WI38 (cell line): ENCODE measurements at regions not wholly inside any gene's neighbourhood (a gene's known extent, or its start where the extent isn't known, plus 50 kb on each side); places are given as distances from the start of the nearest gene placed in this dataset.

Experiments used
- H3K4me3 ChIP-seq: 2 replicates; pipeline ENCODE4 v1.5.1; 2011; ENCODE audit warnings: low read depth, mild to moderate bottlenecking, control low read depth, low read length
- TF ChIP-seq, protein P1 (sequence below): IDR thresholded peaks from 2 replicates; pipeline ENCODE4 v1.5.1; 2012; ENCODE audit warnings: low read depth, mild to moderate bottlenecking, control low read depth, low read length

DNA sequence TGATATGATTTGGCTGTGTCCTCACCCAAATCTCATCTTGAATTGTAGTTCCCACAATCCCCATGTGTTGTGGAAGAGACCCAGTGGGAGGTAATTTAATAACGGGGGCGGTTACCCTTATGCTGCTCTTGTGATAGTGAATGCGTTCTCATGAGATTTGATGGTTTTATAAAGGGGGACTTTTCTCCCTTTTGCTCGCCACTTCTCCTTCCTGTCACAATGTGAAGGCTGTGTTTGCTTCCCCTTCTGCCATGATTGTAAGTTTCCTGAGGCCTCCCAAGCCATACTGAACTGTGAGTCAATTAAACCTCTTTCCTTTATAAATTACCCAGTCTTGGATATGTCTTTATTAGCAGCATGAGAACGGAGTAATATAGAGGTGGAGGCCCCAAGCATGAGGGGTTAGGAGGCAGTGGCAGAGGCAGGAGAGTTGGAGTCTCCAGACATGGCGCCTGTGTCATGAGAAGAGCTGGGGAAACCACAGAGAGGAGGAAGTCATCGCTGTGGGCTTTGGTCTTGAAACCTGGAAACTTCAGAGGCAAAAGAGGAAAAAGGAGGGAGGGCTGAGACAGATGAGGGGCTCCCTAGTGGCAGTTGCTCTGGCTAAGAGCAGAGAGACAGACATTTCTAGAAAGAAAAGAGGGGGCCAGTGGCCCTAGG, 107.8 kb upstream of the VEPH1 start:
- no peak overlapping the region for H3K4me3 ChIP-seq
- TF ChIP-seq, protein P1, sequence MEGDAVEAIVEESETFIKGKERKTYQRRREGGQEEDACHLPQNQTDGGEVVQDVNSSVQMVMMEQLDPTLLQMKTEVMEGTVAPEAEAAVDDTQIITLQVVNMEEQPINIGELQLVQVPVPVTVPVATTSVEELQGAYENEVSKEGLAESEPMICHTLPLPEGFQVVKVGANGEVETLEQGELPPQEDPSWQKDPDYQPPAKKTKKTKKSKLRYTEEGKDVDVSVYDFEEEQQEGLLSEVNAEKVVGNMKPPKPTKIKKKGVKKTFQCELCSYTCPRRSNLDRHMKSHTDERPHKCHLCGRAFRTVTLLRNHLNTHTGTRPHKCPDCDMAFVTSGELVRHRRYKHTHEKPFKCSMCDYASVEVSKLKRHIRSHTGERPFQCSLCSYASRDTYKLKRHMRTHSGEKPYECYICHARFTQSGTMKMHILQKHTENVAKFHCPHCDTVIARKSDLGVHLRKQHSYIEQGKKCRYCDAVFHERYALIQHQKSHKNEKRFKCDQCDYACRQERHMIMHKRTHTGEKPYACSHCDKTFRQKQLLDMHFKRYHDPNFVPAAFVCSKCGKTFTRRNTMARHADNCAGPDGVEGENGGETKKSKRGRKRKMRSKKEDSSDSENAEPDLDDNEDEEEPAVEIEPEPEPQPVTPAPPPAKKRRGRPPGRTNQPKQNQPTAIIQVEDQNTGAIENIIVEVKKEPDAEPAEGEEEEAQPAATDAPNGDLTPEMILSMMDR: no peak

DNA sequence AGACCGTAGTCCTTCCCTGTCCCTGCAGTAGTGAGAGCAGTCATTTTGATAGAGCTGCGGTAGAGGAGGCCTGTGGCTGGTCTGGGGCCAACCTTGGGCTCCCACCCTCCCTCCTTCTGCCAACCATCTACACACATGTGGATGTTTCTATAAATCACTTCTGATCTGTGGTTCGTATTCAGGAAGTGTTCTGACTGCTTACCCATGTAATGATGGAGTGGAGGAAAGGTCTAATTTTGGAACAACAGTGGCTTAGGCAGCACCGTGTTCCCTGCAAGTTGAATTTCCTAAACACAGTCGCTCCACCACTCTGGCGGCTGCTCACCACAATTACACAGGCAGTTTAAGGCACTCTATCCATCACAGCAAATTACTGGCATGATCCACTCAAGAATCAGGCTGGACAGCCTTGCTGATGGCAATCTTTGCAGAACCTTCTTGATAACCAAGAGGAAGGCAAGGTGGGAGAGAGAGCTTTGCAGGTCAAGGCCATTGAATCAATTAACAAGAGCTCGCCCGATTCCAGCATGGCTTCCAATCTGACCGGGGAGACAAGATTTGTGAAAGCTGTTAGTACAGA, 104.7 kb upstream of the VEPH1 start:
- no peak overlapping the region for H3K4me3 ChIP-seq
- TF ChIP-seq, protein P1: no peak

DNA sequence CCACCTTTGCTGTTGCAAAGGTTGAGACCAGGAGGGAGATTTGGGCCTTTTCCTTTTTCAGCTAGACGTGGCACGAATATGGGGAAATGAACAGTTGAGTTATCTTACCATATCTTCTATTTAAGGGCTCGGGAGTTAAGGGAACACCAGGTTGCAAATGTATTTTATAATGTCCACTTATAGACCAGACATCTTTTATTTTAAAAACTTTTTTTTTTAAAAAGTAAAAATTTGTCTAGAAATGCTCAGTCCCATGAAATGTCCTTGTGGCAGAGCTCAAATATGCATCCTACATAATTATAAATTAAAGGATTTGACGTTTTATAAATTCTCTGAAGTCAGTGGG, 103.6 kb upstream of the VEPH1 start:
- H3K4me3 ChIP-seq: no peak overlapping the region
- TF ChIP-seq, protein P1: no peak

DNA sequence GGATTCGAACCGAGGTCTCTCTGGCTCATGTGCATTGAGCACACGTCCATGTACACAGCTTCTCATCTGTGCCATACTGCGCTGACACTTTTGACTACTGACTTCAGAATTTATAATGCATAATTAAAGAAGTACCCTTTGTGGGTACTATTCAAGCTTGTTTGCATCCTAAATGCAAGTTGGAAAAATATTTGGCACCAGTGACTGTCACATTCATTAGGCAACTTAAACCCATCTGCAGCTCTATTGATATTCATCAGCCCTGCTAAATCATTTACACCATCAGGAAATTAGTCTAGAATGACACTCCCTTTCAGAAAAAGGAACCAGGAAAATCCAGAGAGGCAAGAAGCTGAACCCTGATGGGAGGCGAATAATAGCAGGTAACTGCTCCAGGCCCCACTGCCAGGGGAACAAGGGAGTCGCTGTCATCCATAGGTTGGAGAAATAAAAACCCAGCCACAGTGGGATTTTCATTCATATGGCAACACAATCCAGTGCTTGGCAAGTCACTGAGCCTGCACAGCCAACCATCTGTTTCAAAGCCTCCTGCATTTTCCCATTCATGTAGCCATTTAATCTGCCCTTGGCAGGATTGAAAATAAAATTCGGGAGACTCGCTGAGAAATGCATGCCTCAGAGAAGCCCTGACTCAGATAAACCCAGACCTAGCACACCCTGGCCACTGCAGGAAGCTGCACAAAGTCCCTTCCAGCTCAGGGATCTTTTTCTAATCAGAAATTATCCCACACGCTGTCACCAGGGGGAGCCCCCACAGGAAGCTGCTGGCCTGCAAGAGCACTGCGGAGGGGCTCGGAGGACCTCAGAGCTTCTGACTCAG, 103.0 kb upstream of the VEPH1 start:
- H3K4me3 ChIP-seq: no peak overlapping the region
- TF ChIP-seq, protein P1: peak; percentile 90

DNA sequence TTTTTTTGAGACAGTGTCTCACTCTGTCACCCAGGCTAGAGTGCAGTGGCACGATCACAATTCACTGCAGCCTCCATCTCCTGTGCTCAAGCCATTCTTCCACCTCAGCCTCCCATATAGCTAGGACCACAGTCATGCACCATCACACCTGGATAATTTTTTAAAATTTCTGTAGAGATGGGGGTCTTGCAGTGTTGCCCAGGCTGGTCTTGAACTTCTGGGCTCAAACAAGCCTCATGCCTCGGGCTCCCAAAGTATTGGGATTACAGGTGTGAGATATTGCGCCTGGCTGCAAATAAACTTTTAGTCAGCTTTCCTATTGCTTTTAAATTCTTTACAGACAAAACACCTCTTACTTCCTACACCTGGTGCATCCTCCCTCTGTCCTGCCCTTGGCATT, 102.1 kb upstream of the VEPH1 start:
- no peak overlapping the region for H3K4me3 ChIP-seq
- TF ChIP-seq, protein P1: no peak

DNA sequence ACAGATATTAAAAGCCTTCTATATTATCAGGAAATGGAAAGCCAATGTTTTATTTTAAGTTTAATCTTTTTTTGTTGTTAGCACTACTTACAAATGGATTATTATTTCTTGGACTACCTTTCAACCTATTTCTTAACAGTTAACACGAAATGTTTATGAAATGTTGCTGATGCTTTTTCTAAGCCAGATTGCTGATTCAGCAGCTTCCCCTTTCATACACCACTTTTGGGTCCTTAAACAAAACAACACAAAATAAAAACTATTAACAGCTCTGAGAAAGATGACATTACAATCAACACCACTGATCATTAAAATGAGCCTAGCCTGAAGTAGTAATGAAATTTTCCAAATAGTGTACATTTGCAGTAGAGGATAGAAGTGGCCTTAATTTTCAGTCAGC, 99.2 kb upstream of the VEPH1 start:
- H3K4me3 ChIP-seq: no peak overlapping the region
- TF ChIP-seq, protein P1: no peak

DNA sequence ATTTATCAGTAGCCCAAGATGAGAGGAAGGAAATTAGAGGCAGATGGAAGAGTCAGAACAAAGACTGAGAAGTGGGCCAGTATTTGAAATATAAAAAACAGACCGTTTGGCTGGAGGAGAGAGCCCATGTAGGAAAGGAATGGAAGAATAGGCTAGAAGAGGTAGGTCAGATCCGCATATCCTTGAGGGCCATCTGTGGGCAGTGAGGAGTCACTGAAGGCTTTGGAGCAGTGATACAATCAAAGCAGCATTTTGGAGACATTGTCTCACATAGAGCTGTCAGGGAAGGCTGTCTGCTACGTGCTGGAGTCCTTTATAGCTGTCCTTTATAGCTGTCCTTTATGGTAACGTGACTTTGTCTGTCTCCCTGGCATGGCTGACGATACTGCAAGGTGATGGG, 92.0 kb upstream of the VEPH1 start:
- TF ChIP-seq, protein P1: no peak
- H3K4me3 ChIP-seq: no peak overlapping the region
